Ovary (tissue), 7 donors: ENCODE measurements at regions not wholly inside any gene's neighbourhood (a gene's known extent, or its start where the extent isn't known, plus 50 kb on each side); places are given as distances from the start of the nearest gene placed in this dataset.

Experiments
- DNase-seq, 5 donors: peaks; one replicate each; pipeline ENCODE4 v3.0.0-alpha.2; 2019 to 2020
- H3K27ac ChIP-seq, 2 donors: fragments of 200-600 bp; one replicate each; pipeline versions ENCODE4 v1.5.1 to v1.8.0; 2019 to 2022
- H3K27me3 ChIP-seq: fragments of 200-600 bp; one replicate; pipeline ENCODE4 v1.8.0; 2022
- H3K36me3 ChIP-seq: fragments of 200-600 bp; sonication (generic); one replicate; pipeline ENCODE4 v1.5.1; 2019
- H3K4me1 ChIP-seq: one replicate; pipeline ENCODE4 v1.8.1; 2013; ENCODE audit warnings: mild to moderate bottlenecking, moderate library complexity; ENCODE audit not compliant: insufficient read depth
- H3K4me3 ChIP-seq: fragments of 200-600 bp; sonication (generic); one replicate; pipeline ENCODE4 v1.5.1; 2017
- H3K9me3 ChIP-seq, 2 donors: fragments of 200-600 bp in 1 of 2; sonication (generic) in 1 of 2; one replicate each; pipeline versions ENCODE4 v1.5.1 to v1.8.1; 2013 to 2019; ENCODE audit warnings: mild to moderate bottlenecking in 1 of 2, moderate library complexity in 1 of 2
- EP300 ChIP-seq: sonication (generic); formaldehyde crosslinking; IDR thresholded peaks from one replicate; pipeline ENCODE4 v1.6.1; 2017; ENCODE audit warnings: antibody characterized with exemption
- POLR2A ChIP-seq: fragments of 450-650 bp; IDR thresholded peaks from one replicate; pipeline ENCODE4 v1.6.1; 2017; ENCODE audit warnings: antibody characterized with exemption, mild to moderate bottlenecking, moderate library complexity
- WGBS, 3 donors: extraction: QIAGEN DNeasy Blood & Tissue Kit in 1 of 3; methylation state at CpG; one replicate each; pipeline versions ENCODE4 v1.1.5 to v1.1.7; 2013 to 2017; 5-methylcytosine and 5-hydroxymethylcytosine counted together
- intact Hi-C, 4 donors: fragments of 100-400 bp; cut with DNase I; formaldehyde crosslinking; loops; one replicate each; pipeline versions ENCODE4 v1.11.0 to v1.15.1; 2022 to 2023
- TF ChIP-seq, protein P1 (sequence below), 3 donors: fragments of 450-650 bp in 2 of 3; fragments of 200-600 bp in 1 of 3; IDR thresholded peaks; one replicate each; pipeline versions ENCODE4 v1.5.1 to v1.8.0; 2016 to 2022; ENCODE audit warnings: antibody characterized with exemption in 3 of 3, mild to moderate bottlenecking in 1 of 3
- donor health status: DM: no; HTN: no; CAD: no; lungs with moderate emphysema.
- donor health status: DM: no; HTN: no; CAD: no.
- donor health status: Bipolar disorder and iron deficiency.
- donor health status: DM: no; HTN: no; CAD: no.
- donor health status: DM: yes; HTN: yes; CAD: no.

DNA sequence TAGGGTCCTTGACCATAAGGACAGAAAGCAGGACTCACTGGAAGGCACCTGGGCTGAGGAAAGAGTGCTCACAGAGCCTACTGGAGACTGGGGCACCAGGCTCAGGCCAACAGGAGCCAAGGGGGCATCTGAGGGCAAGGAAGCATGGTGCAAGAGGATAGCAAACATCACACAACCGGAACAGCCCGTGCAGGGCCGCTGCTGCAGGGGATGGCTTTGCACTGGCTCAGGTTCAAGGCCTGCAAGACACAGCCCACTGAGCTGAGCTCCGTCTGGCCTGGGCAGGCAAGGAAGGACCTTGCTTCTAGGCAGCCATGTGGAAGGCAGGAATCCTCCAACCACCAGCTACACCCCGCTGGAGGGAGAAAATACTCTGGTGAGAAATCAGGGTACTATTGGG is 59.8 kb upstream of the KIF26B start:
- H3K4me3 ChIP-seq, result no peak overlapping the region
- H3K27me3 ChIP-seq, result no peaks in the 10 kb centered on the region
- intact Hi-C loops, result no loop called here
- TF ChIP-seq POLR2A (no peak), EP300 (no peak)
- TF ChIP-seq, protein P1, sequence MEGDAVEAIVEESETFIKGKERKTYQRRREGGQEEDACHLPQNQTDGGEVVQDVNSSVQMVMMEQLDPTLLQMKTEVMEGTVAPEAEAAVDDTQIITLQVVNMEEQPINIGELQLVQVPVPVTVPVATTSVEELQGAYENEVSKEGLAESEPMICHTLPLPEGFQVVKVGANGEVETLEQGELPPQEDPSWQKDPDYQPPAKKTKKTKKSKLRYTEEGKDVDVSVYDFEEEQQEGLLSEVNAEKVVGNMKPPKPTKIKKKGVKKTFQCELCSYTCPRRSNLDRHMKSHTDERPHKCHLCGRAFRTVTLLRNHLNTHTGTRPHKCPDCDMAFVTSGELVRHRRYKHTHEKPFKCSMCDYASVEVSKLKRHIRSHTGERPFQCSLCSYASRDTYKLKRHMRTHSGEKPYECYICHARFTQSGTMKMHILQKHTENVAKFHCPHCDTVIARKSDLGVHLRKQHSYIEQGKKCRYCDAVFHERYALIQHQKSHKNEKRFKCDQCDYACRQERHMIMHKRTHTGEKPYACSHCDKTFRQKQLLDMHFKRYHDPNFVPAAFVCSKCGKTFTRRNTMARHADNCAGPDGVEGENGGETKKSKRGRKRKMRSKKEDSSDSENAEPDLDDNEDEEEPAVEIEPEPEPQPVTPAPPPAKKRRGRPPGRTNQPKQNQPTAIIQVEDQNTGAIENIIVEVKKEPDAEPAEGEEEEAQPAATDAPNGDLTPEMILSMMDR (IDR thresholded peaks at IDR 0.05), result no peak
- H3K27ac ChIP-seq, result no peak overlapping the region
- peak in 1 of 5 donors; percentile 43 for DNase-seq
- WGBS, 3 donors, result 27 to 49% (median 31%) methylated on average over 5 of the region's 5 CpGs
- no peaks in the 10 kb centered on the region for H3K9me3 ChIP-seq
- H3K36me3 ChIP-seq, result no peaks in the 10 kb centered on the region
- peaks cover 4% of the 10 kb centered on the region for H3K4me1 ChIP-seq

DNA sequence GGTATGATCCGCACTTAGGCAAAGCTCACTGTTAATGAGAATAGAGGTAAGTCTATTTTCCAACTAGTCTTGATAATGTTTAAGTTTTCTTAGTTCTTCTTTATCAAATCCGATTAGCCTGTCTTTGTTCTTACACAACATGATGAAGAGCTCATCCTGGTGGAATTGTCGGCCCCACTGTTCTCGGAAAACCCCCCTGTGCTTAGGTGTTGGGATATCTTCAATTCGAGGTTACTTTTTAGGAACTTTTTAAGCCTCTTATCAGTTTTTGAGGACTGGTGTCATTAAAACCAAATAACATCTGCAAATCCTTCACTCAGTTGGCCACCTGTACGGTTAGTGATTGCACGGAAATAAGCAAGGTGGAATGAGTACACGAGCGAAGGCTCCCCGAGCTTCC is 60.7 kb upstream of the KIF26B start:
- no peak for DNase-seq
- Histone ChIP-seq H3K36me3 (no peaks in the 10 kb centered on the region), H3K9me3 (no peaks in the 10 kb centered on the region), H3K4me1 (peaks cover 4% of the 10 kb centered on the region), H3K27ac (no peak overlapping the region), H3K27me3 (no peaks in the 10 kb centered on the region), H3K4me3 (no peak overlapping the region)
- intact Hi-C loops, result no loop called here
- 94 to 96% (median 96%) methylated on average over 10 of the region's 10 CpGs for WGBS, 3 donors
- TF ChIP-seq EP300 (no peak), POLR2A (no peak)
- TF ChIP-seq, protein P1 (IDR thresholded peaks at IDR 0.05), result no peak

DNA sequence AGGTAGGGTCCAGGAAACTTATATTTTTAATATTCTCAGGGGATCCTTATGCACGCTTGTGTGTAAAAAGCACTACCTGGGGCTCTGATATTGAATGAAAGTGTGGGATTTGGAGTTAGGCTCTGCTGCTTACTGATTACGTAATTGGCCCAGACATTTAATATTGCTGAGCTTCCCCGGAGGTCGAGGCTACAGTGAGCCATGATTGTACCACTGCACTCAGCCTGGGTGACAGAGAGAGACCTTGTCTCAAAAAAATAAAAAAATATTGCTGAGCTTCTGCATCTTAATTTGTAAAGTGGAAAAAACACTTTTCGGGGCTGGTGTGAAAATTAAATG is 62.2 kb upstream of the KIF26B start:
- DNase-seq, result no peak
- intact Hi-C loops, result no loop called here
- Histone ChIP-seq H3K4me3 (no peak overlapping the region), H3K9me3 (no peaks in the 10 kb centered on the region), H3K27me3 (no peaks in the 10 kb centered on the region), H3K36me3 (no peaks in the 10 kb centered on the region), H3K27ac (no peak overlapping the region), H3K4me1 (peaks cover 4% of the 10 kb centered on the region)
- TF ChIP-seq, protein P1 (IDR thresholded peaks at IDR 0.05), result no peak
- no peak for TF ChIP-seq EP300
- TF ChIP-seq POLR2A, result no peak
- WGBS, 3 donors, result 88 to 91% (median 89%) methylated on average over 5 of the region's 5 CpGs

DNA sequence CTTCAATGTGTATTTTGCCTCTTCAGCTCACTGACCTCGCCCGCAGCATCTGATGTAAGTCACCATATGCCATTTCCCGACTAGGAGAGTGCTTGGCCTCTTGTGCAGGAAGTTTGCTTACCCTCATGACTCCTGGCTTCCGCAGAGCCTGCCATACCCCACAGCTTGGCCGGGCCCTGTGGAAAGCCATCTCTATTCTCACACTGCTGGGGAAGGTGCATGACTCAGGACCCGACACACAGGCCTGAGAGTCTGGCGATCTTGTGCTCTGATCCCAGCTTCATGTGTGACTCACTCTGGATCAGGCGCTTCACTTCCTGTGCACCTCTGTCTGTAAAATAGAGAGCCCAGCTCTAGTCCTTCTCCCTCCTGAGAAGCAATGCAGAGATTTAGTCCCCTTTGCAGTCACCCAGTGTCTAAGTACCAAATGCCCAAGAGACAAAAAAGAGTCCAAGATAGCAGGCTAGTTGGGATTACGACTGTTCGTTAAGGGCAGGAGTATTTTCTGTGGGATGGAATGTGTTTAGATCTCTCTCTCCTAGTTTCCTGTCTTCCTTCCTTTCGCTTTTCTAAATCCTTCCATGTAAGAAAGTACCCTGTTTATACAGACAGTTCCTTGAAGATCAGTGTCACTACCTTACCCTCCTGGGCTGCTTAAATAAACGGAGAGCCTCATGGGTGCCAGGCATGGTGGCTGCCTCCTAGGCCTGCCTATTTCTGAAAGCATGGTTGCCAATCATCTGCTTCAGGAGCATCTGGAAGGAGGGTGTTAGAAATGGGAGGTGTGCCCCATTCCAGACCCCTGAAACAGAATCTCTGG is 62.8 kb upstream of the KIF26B start:
- Histone ChIP-seq H3K36me3 (no peaks in the 10 kb centered on the region), H3K9me3 (no peaks in the 10 kb centered on the region), H3K27me3 (no peaks in the 10 kb centered on the region), H3K4me1 (peaks cover 4% of the 10 kb centered on the region), H3K27ac (no peak overlapping the region), H3K4me3 (no peak overlapping the region)
- no peak for TF ChIP-seq POLR2A
- TF ChIP-seq EP300, result no peak
- TF ChIP-seq, protein P1 (IDR thresholded peaks at IDR 0.05), result no peak
- intact Hi-C loops, result no loop called here
- 38 to 59% (median 42%) methylated on average over 12 of the region's 12 CpGs for WGBS, 3 donors
- peak in 4 of 5 donors; percentile 15 to 41 (median 30) for DNase-seq
